ENCODE measurements at regions not wholly inside any gene's neighbourhood (a gene's known extent, or its start where the extent isn't known, plus 50 kb on each side); places are given as distances from the start of the nearest gene placed in this dataset.

DNA sequence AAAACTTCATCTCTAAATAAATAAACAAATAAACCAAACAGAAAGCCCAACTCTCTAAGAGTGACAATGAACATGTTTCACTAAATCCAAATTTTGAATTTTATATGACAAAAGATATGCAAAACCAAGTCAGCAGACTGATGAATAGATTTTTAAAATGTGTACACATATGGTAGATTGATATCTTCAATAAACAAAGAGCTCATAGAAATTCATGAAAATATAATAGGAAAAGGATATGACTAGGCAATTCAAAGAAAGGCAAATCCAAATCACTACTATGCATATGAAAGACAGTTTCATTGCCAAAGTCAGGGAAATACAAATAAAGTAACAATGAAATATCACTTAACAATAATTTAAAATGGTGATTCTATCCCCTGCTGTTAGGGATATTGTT lies 63.7 kb upstream of the NBEA start:
- DNase-seq (ENCODE audit: low read depth) = no peak

DNA sequence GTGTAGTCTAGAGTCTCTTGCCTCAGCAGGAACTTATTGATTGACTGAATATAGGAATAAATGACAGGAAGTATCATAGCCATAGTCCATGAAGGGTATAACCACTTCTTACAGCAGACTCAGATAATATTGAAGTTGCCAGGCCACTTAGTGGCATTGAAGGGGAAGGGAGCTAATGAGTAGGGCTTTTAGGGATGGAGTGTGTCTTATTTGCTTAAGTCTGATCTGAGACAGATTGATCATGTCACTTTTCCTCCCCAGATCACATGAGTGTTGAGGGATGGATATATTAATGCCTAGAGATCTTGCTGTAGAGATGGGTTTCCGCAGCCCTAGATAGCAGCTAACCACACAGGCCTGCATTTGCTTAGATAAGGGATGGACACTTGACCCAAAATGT lies 62.2 kb upstream of the NBEA start:
- no peak for DNase-seq (ENCODE audit: low read depth)

DNA sequence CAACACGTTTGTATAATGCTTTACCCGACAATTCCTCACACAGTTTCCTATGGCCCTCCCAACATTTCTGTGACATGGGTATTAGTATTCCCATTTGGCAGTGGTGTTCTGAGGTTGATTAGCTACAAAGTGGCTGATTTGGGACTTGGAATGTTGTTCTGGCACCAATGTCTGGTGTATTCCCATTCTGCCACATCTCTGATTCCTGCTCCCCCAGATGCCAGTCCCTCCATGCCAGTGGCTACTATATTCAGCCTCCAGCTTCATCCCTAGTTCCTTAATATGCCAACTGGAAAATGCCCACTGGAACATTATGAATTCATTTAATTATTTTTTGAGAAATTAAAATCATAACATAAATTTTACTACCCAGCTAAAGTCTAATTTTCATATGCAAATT lies 60.6 kb upstream of the NBEA start:
- no peak for DNase-seq (ENCODE audit: low read depth)

DNA sequence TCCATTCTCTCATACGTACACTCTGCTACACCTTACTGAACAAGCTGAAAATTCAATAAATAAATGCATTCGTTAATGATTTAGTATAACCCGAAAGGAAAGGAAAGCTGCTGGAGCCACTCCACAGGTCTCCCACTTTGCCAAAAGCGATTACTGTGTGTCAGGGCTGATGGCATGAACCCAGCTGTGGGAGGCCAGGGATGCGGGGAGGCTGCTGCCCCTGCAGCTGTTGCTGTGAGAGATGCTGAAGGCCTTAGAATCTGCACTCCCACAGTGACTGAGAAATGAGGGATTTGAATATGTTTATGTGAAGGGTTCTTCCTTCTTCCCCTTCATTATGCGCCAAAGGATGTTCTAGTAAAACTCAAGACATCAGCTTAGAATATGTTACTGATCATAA lies 58.7 kb upstream of the NBEA start:
- no peak for DNase-seq (ENCODE audit: low read depth)

DNA sequence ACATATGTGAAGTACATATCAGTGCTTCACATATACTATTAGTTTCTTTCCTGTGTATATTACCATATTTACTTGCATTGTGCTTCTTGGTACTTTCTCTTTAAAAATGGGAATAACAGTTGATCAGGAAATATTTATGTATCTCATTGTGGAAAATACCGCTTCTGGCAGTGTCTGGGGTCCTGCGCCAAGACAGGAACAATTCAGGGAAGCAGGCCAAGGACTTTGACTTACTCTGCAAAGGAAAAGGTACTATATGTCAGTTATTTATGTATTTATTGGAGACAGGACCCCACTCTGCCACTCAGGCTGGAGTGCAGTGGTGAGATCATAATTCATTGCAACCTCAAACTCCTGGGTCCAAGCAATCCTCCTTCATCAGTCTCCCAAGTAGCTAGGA lies 57.7 kb upstream of the NBEA start:
- DNase-seq (ENCODE audit: low read depth) = no peak

GRCh38 chr13:34886121-34886875 lies 55.8 kb upstream of the NBEA start:
- DNase-seq (ENCODE audit: low read depth) = no peak

DNA sequence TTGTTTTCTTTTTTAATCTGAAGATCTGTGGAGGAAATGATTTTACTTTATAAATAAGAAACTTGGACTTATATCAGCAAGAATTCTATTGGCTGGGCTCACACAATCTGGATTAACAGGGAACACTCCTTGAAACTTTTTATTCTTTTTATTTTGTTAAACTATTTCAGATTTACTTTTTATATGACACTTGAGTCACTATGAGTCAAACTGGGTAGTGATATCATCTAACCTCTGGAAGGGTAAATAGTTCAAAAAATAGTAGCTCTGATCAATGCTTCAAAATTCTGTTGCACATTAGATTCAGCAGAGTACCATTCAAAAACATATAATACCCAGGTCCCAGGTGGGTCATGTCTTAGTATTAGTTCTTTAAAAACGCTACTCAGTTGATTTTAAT lies 55.1 kb upstream of the NBEA start:
- no peak for DNase-seq (ENCODE audit: low read depth)

Measured in Daoy (cell line).